Keratinocyte (primary cell): ENCODE measurements at regions not wholly inside any gene's neighbourhood (a gene's known extent, or its start where the extent isn't known, plus 50 kb on each side); places are given as distances from the start of the nearest gene placed in this dataset.

Experiments
- DNase-seq: peaks from one replicate; pipeline ENCODE4 v3.0.0-alpha.2; 2011; ENCODE audit warnings: low read depth, missing footprints, low spot score
- FAIRE-seq: peaks from 2 replicates; lab custom pipeline; 2011; peaks lifted over from hg19 to GRCh38; lab: Jason Lieb, UNC
- H2AFZ ChIP-seq: 2 replicates; pipeline ENCODE4 v1.6.0; 2012; ENCODE audit warnings: low read length, control low read depth, inconsistent platforms; ENCODE audit not compliant: control insufficient read depth
- H3K27ac ChIP-seq: 2 replicates; pipeline ENCODE4 v1.5.1; 2011; ENCODE audit warnings: low read length; ENCODE audit not compliant: control insufficient read depth, insufficient read depth
- H3K27me3 ChIP-seq: 3 replicates; pipeline ENCODE4 v1.6.0; 2011; ENCODE audit warnings: low read length; ENCODE audit not compliant: control insufficient read depth, insufficient read depth; ENCODE audit errors: extremely low read depth
- H3K36me3 ChIP-seq, 2 experiments: 2 replicates in 1 of 2; 3 replicates in 1 of 2; pipeline ENCODE4 v1.5.1; 2011; ENCODE audit warnings: low read length in 2 of 2, mild to moderate bottlenecking in 1 of 2; ENCODE audit not compliant: control insufficient read depth in 2 of 2, insufficient read depth in 2 of 2; ENCODE audit errors: extremely low read depth in 1 of 2
- H3K4me1 ChIP-seq: 3 replicates; pipeline ENCODE4 v1.5.1; 2011; ENCODE audit warnings: low read length; ENCODE audit not compliant: control insufficient read depth, insufficient read depth; ENCODE audit errors: extremely low read depth
- H3K4me2 ChIP-seq: 3 replicates; pipeline ENCODE4 v1.6.0; 2011; ENCODE audit warnings: low read depth, low read length; ENCODE audit not compliant: control insufficient read depth, insufficient read depth; ENCODE audit errors: extremely low read depth
- H3K4me3 ChIP-seq, 3 experiments: fragments of 200-600 bp in 1 of 3; sonication (generic) in 1 of 3; 2 replicates in 2 of 3; 3 replicates in 1 of 3; pipeline ENCODE4 v1.5.1; 2011 to 2016; ENCODE audit warnings: low read length in 3 of 3, mild to moderate bottlenecking in 3 of 3, control low read depth in 2 of 3, inconsistent platforms in 1 of 3, low read depth in 1 of 3, mixed read lengths in 1 of 3, mixed run types in 1 of 3, moderate library complexity in 1 of 3; ENCODE audit not compliant: control insufficient read depth in 2 of 3, insufficient read depth in 2 of 3; ENCODE audit errors: extremely low read depth in 1 of 3
- H3K79me2 ChIP-seq: 2 replicates; pipeline ENCODE4 v1.6.0; 2012; ENCODE audit warnings: low read length; ENCODE audit not compliant: control insufficient read depth, insufficient read depth
- H3K9ac ChIP-seq: 3 replicates; pipeline ENCODE4 v1.6.0; 2011; ENCODE audit warnings: low read length; ENCODE audit not compliant: control insufficient read depth, insufficient read depth; ENCODE audit errors: extremely low read depth
- H3K9me1 ChIP-seq: 3 replicates; pipeline ENCODE4 v1.6.0; 2011; ENCODE audit warnings: low read length; ENCODE audit not compliant: control insufficient read depth, insufficient read depth; ENCODE audit errors: extremely low read depth
- H3K9me3 ChIP-seq: 2 replicates; pipeline ENCODE4 v1.5.1; 2012; ENCODE audit warnings: low read depth, low read length; ENCODE audit not compliant: control insufficient read depth
- H4K20me1 ChIP-seq: 3 replicates; pipeline ENCODE4 v1.6.0; 2011; ENCODE audit warnings: low read length; ENCODE audit not compliant: control insufficient read depth, insufficient read depth; ENCODE audit errors: extremely low read depth
- CTCF ChIP-seq, 3 experiments: IDR thresholded peaks in 1 of 3; conservative IDR thresholded peaks in 1 of 3; optimal IDR thresholded peaks in 1 of 3; 2 replicates in 2 of 3; 3 replicates in 1 of 3; pipeline versions ENCODE3 to v1.5.1; 2011; ENCODE audit warnings: low read length in 3 of 3, mild to moderate bottlenecking in 3 of 3, moderate library complexity in 2 of 3, control low read depth in 1 of 3, inconsistent platforms in 1 of 3; ENCODE audit not compliant: insufficient read depth in 2 of 3; ENCODE audit errors: extremely low read depth in 1 of 3
- EZH2 ChIP-seq: IDR thresholded peaks from one replicate; pipeline ENCODE4 v1.6.1; 2012; ENCODE audit warnings: inconsistent platforms, mild to moderate bottlenecking, low read length, moderate library complexity
- dilution Hi-C: fragments of 300-500 bp; cut with MboI; formaldehyde crosslinking; loops from one replicate; pipeline ENCODE4 v1.7.0; 2020; ENCODE audit warnings: low sequenced_read_pairs; ENCODE audit not compliant: extremely low pct_ligation_motif_present

DNA sequence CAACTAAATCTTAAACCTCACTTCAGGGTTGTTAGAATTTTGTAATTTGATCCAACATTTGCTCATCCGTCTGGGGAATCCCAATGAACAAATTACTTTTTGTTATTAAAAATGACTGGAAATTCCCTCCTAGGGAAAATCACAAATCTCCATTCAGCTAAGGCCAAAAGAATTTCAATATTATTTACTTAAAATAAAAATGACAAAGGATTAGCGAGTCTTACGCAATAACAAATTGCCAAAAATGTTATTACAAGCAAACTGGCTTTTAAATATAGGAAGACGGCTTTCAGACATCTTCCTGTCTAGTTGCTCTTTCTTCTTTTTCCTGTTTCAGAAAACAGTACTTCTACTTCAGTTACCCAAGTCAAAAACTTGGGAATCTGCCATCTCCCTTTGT lies 92.4 kb upstream of the TSPAN8 start:
- no peaks in the 10 kb centered on the region for H3K79me2 ChIP-seq
- no peak overlapping the region for H3K9ac ChIP-seq
- no peak overlapping the region for H3K27ac ChIP-seq
- dilution Hi-C loops, result no loop called here
- TF ChIP-seq EZH2, result no peak
- TF ChIP-seq CTCF (optimal IDR thresholded peaks at IDR 0.05 in 1 of 3, IDR thresholded peaks at IDR 0.05 in 1 of 3, conservative IDR thresholded peaks at IDR 0.05 in 1 of 3; ENCODE audit: extremely low read depth in 1 of 3, insufficient read depth in 2 of 3, low read length in 3 of 3), result no peak
- H2AFZ ChIP-seq, result no peak overlapping the region
- H3K4me1 ChIP-seq, result no peaks in the 10 kb centered on the region
- H4K20me1 ChIP-seq, result no peaks in the 10 kb centered on the region
- H3K27me3 ChIP-seq, result no peaks in the 10 kb centered on the region
- no peaks in the 10 kb centered on the region for H3K9me3 ChIP-seq
- H3K9me1 ChIP-seq, result no peaks in the 10 kb centered on the region
- H3K36me3 ChIP-seq, result no peaks in the 10 kb centered on the region
- DNase-seq, result no peak
- FAIRE-seq, result no peak
- H3K4me2 ChIP-seq, result no peak overlapping the region
- no peak overlapping the region for H3K4me3 ChIP-seq

DNA sequence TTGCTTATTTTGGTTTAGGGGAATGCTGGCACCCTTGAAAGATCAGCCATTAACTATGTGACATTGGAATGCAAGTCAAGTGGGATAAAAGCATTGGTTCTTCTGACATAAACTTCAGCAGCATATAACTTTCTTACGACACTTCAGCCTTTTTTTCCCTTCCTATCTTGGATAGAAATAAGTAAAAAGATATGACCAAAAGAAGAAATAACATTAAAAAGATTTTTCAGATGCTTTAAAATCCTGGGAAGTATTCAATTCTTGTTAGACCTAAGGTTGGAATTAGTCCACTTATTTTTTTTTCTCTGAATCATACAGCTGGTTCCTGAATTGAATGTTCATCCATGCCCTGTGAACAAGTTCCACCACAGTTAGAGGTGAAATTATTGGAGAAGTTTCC lies 85.6 kb upstream of the TSPAN8 start:
- no peaks in the 10 kb centered on the region for H4K20me1 ChIP-seq
- no peak for DNase-seq
- H3K27ac ChIP-seq, result no peak overlapping the region
- dilution Hi-C loops, result no loop called here
- no peaks in the 10 kb centered on the region for H3K9me1 ChIP-seq
- no peaks in the 10 kb centered on the region for H3K79me2 ChIP-seq
- TF ChIP-seq CTCF (optimal IDR thresholded peaks at IDR 0.05 in 1 of 3, IDR thresholded peaks at IDR 0.05 in 1 of 3, conservative IDR thresholded peaks at IDR 0.05 in 1 of 3; ENCODE audit: extremely low read depth in 1 of 3, insufficient read depth in 2 of 3, low read length in 3 of 3) (no peak), EZH2 (no peak)
- no peak overlapping the region for H2AFZ ChIP-seq
- H3K4me1 ChIP-seq, result no peaks in the 10 kb centered on the region
- no peak for FAIRE-seq
- H3K9me3 ChIP-seq, result no peaks in the 10 kb centered on the region
- H3K27me3 ChIP-seq, result no peaks in the 10 kb centered on the region
- H3K9ac ChIP-seq, result no peak overlapping the region
- no peak overlapping the region for H3K4me3 ChIP-seq
- H3K4me2 ChIP-seq, result no peak overlapping the region
- no peaks in the 10 kb centered on the region for H3K36me3 ChIP-seq
